ENCODE measurements at regions not wholly inside any gene's neighbourhood (a gene's known extent, or its start where the extent isn't known, plus 50 kb on each side); places are given as distances from the start of the nearest gene placed in this dataset.

DNA sequence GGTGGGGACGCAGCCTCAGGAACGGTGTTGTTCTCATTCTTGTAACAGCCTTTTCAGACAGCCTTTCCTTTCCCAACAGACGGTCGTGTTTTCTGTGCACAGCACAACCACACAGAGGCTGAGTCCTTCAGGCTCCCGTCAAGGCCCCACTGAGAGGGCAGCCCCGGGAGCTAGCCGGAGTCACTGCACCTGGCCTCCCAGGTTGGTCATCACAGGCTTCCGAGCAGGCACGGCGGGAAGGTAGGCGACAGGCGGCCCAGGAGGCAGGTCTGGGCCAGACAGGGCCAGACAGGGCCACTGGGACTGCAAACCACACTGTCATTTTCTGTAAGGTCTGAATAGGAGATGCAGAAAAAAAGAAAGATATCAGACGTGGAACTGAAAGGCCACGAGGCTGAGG is 570.8 kb downstream of the GALR1 start:
- TF ChIP-seq POLR2A (IDR thresholded peaks at IDR 0.05) (no peak), CTCF (IDR thresholded peaks at IDR 0.05) (no peak)
